Mesendoderm (in vitro differentiated cells): ENCODE measurements at regions not wholly inside any gene's neighbourhood (a gene's known extent, or its start where the extent isn't known, plus 50 kb on each side); places are given as distances from the start of the nearest gene placed in this dataset.

Experiments
- DNase-seq: peaks from one replicate; pipeline ENCODE4 v3.0.0; 2013
- H2AK5ac ChIP-seq: 2 replicates; pipeline ENCODE4 v1.6.1; 2013; ENCODE audit warnings: low read length, inconsistent platforms
- H2BK120ac ChIP-seq: 2 replicates; pipeline ENCODE4 v1.6.1; 2013; ENCODE audit warnings: low read depth, mild to moderate bottlenecking, low read length, moderate library complexity, mixed read lengths
- H2BK15ac ChIP-seq: replicated peaks from 2 replicates; pipeline ENCODE4 v1.6.1; 2013; ENCODE audit warnings: low read depth, mild to moderate bottlenecking, moderate library complexity
- H2BK5ac ChIP-seq: 2 replicates; pipeline ENCODE4 v1.6.1; 2013; ENCODE audit warnings: low read length, inconsistent platforms
- H3K18ac ChIP-seq: 2 replicates; pipeline ENCODE4 v1.6.1; 2013; ENCODE audit warnings: mild to moderate bottlenecking, low read length, mixed read lengths
- H3K23ac ChIP-seq: one replicate; pipeline ENCODE4 v1.6.1; 2013; ENCODE audit warnings: low read length
- H3K27ac ChIP-seq: 2 replicates; pipeline ENCODE4 v1.5.1; 2013; ENCODE audit warnings: low read depth, mild to moderate bottlenecking, inconsistent platforms, low read length, moderate library complexity
- H3K27me3 ChIP-seq: 2 replicates; pipeline ENCODE4 v1.6.1; 2013; ENCODE audit warnings: low read length, control low read depth, mild to moderate bottlenecking, inconsistent platforms; ENCODE audit not compliant: insufficient read depth, poor library complexity
- H3K36me3 ChIP-seq: 2 replicates; pipeline ENCODE4 v1.6.1; 2013; ENCODE audit warnings: low read length, inconsistent platforms; ENCODE audit not compliant: control insufficient read depth, insufficient read depth
- H3K4ac ChIP-seq: one replicate; pipeline ENCODE4 v1.6.1; 2013; ENCODE audit warnings: low read depth, mild to moderate bottlenecking, low read length, moderate library complexity
- H3K4me1 ChIP-seq: 2 replicates; pipeline ENCODE4 v1.6.1; 2013; ENCODE audit warnings: low read depth, low read length, inconsistent platforms; ENCODE audit not compliant: control insufficient read depth
- H3K4me2 ChIP-seq: 2 replicates; pipeline ENCODE4 v1.6.1; 2013; ENCODE audit warnings: low read length
- H3K4me3 ChIP-seq: 2 replicates; pipeline ENCODE4 v1.5.1; 2013; ENCODE audit warnings: mild to moderate bottlenecking, low read length
- H3K56ac ChIP-seq: one replicate; pipeline ENCODE4 v1.6.1; 2013; ENCODE audit warnings: low read length
- H3K79me1 ChIP-seq: 2 replicates; pipeline ENCODE4 v1.6.1; 2013; ENCODE audit warnings: low read length, inconsistent platforms
- H3K79me2 ChIP-seq: 2 replicates; pipeline ENCODE4 v1.6.1; 2013; ENCODE audit warnings: mild to moderate bottlenecking, low read length; ENCODE audit not compliant: control insufficient read depth, insufficient read depth
- H3K9ac ChIP-seq: 2 replicates; pipeline ENCODE4 v1.6.1; 2013; ENCODE audit warnings: low read length, inconsistent platforms
- H4K5ac ChIP-seq: one replicate; pipeline ENCODE4 v1.6.1; 2013; ENCODE audit warnings: low read length
- H4K8ac ChIP-seq: one replicate; pipeline ENCODE4 v1.6.1; 2013; ENCODE audit warnings: low read depth, mild to moderate bottlenecking, control low read depth, low read length, moderate library complexity
- WGBS: extraction: QIAGEN DNeasy Blood & Tissue Kit; methylation state at CpG from one replicate; pipeline ENCODE4 v1.1.7; 2013; ENCODE audit warnings: low lambda C conversion rate, missing lambda C conversion rate; ENCODE audit not compliant: insufficient coverage; ENCODE audit errors: extremely low coverage; 5-methylcytosine and 5-hydroxymethylcytosine counted together

DNA sequence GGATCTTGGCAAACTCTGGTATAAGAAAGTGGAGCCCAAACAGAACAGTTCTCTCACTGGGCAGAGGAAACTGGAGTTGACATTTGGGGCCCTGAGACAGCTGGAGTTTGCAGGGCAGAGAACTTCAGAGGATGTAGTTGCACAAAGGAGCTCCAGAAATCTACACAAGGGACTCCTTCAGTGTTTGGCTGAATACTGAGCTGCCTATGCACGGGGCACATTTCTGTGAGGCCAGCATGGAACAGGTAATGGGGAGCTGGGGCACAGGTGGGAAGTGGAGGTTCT is 169.3 kb downstream of the ANKRD60 start:
- H2BK5ac ChIP-seq: no peak overlapping the region
- no peak overlapping the region for H3K9ac ChIP-seq
- H3K79me2 ChIP-seq: no peaks in the 10 kb centered on the region
- H3K56ac ChIP-seq: no peak overlapping the region
- no peak overlapping the region for H2BK120ac ChIP-seq
- H3K79me1 ChIP-seq: no peaks in the 10 kb centered on the region
- H3K4me2 ChIP-seq: no peak overlapping the region
- H3K18ac ChIP-seq: no peak overlapping the region
- H3K27me3 ChIP-seq: no peaks in the 10 kb centered on the region
- H3K23ac ChIP-seq: no peak overlapping the region
- no peak for DNase-seq
- H2AK5ac ChIP-seq: no peak overlapping the region
- H2BK15ac ChIP-seq: no peak overlapping the region
- no peak overlapping the region for H3K27ac ChIP-seq
- no CpG with 5 or more reads among the region's 1 CpG for WGBS
- no peaks in the 10 kb centered on the region for H3K36me3 ChIP-seq
- no peak overlapping the region for H3K4ac ChIP-seq
- H3K4me3 ChIP-seq: no peak overlapping the region
- peaks cover 3% of the 10 kb centered on the region for H3K4me1 ChIP-seq
- no peak overlapping the region for H4K5ac ChIP-seq
- H4K8ac ChIP-seq: no peak overlapping the region

GRCh38 chr20:58058421-58059259 is 169.8 kb downstream of the ANKRD60 start:
- H2AK5ac ChIP-seq: no peak overlapping the region
- no peak overlapping the region for H3K9ac ChIP-seq
- no peak overlapping the region for H4K8ac ChIP-seq
- no peaks in the 10 kb centered on the region for H3K79me2 ChIP-seq
- peaks cover 3% of the 10 kb centered on the region for H3K4me1 ChIP-seq
- H2BK120ac ChIP-seq: no peak overlapping the region
- H3K23ac ChIP-seq: no peak overlapping the region
- no peaks in the 10 kb centered on the region for H3K79me1 ChIP-seq
- no peak overlapping the region for H4K5ac ChIP-seq
- H3K18ac ChIP-seq: no peak overlapping the region
- H2BK15ac ChIP-seq: no peak overlapping the region
- no peak overlapping the region for H3K56ac ChIP-seq
- H3K4ac ChIP-seq: no peak overlapping the region
- DNase-seq: no peak
- no peak overlapping the region for H3K4me3 ChIP-seq
- no CpG with 5 or more reads among the region's 8 CpGs for WGBS
- no peak overlapping the region for H3K27ac ChIP-seq
- H3K36me3 ChIP-seq: no peaks in the 10 kb centered on the region
- no peaks in the 10 kb centered on the region for H3K27me3 ChIP-seq
- H2BK5ac ChIP-seq: no peak overlapping the region
- no peak overlapping the region for H3K4me2 ChIP-seq

GRCh38 chr20:58056921-58057686 is 171.3 kb downstream of the ANKRD60 start:
- peaks cover 3% of the 10 kb centered on the region for H3K4me1 ChIP-seq
- no peak overlapping the region for H3K4ac ChIP-seq
- no peak overlapping the region for H3K9ac ChIP-seq
- H3K23ac ChIP-seq: no peak overlapping the region
- WGBS: no CpG with 5 or more reads among the region's 7 CpGs
- H3K56ac ChIP-seq: no peak overlapping the region
- no peaks in the 10 kb centered on the region for H3K79me1 ChIP-seq
- H3K18ac ChIP-seq: no peak overlapping the region
- H2BK5ac ChIP-seq: no peak overlapping the region
- H3K27ac ChIP-seq: no peak overlapping the region
- H3K4me3 ChIP-seq: no peak overlapping the region
- no peak for DNase-seq
- H3K4me2 ChIP-seq: no peak overlapping the region
- no peaks in the 10 kb centered on the region for H3K79me2 ChIP-seq
- H2BK120ac ChIP-seq: no peak overlapping the region
- no peaks in the 10 kb centered on the region for H3K36me3 ChIP-seq
- no peaks in the 10 kb centered on the region for H3K27me3 ChIP-seq
- H2AK5ac ChIP-seq: no peak overlapping the region
- no peak overlapping the region for H2BK15ac ChIP-seq
- no peak overlapping the region for H4K5ac ChIP-seq
- no peak overlapping the region for H4K8ac ChIP-seq

DNA sequence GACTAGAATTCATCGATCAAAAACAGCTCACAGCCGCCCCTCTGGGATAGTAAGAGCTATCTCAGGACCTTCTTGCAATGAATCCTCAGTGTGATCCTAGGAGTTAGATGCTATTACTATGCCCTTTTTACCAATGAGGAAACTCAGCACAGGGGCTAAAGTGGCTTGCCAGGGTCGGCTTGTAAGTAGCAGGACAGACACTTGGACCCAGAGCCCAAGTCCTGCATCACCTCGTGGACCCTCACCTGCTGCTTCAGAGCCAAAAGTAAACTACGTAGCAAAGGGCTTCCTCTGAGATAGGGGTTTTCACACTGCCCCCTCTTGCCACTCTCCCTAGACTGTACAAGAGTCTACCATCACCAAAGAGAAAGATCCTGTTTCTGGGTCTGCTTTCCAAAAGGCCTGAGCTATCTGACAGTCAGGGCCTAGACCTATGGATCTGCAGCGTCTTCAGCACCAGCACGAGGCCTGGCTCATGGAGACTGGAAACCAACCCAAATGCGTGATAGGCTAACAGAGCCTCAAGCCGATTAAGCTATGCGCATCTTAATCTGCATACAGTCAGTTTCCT is 172.3 kb downstream of the ANKRD60 start:
- no peaks in the 10 kb centered on the region for H3K79me1 ChIP-seq
- H3K4me2 ChIP-seq: no peak overlapping the region
- H3K27me3 ChIP-seq: no peaks in the 10 kb centered on the region
- no peak for DNase-seq
- H2BK15ac ChIP-seq: no peak overlapping the region
- H2BK120ac ChIP-seq: no peak overlapping the region
- H4K8ac ChIP-seq: no peak overlapping the region
- no peaks in the 10 kb centered on the region for H3K36me3 ChIP-seq
- H3K23ac ChIP-seq: no peak overlapping the region
- no peak overlapping the region for H3K27ac ChIP-seq
- no peak overlapping the region for H3K9ac ChIP-seq
- WGBS: no CpG with 5 or more reads among the region's 10 CpGs
- H2AK5ac ChIP-seq: no peak overlapping the region
- no peak overlapping the region for H4K5ac ChIP-seq
- no peaks in the 10 kb centered on the region for H3K79me2 ChIP-seq
- peaks cover 3% of the 10 kb centered on the region for H3K4me1 ChIP-seq
- no peak overlapping the region for H3K18ac ChIP-seq
- H2BK5ac ChIP-seq: no peak overlapping the region
- no peak overlapping the region for H3K4me3 ChIP-seq
- H3K4ac ChIP-seq: no peak overlapping the region
- no peak overlapping the region for H3K56ac ChIP-seq

GRCh38 chr20:58054780-58055373 is 173.6 kb downstream of the ANKRD60 start:
- no peak overlapping the region for H2BK5ac ChIP-seq
- no peaks in the 10 kb centered on the region for H3K79me1 ChIP-seq
- no peak overlapping the region for H3K4ac ChIP-seq
- peaks cover 3% of the 10 kb centered on the region for H3K4me1 ChIP-seq
- H3K79me2 ChIP-seq: no peaks in the 10 kb centered on the region
- H3K4me2 ChIP-seq: no peak overlapping the region
- no CpG with 5 or more reads among the region's 11 CpGs for WGBS
- no peak overlapping the region for H3K4me3 ChIP-seq
- no peak overlapping the region for H2BK15ac ChIP-seq
- H3K27me3 ChIP-seq: no peaks in the 10 kb centered on the region
- H4K5ac ChIP-seq: no peak overlapping the region
- peak; percentile 92 for DNase-seq
- peak overlapping the region; percentile 38 for H3K27ac ChIP-seq
- no peak overlapping the region for H2AK5ac ChIP-seq
- no peak overlapping the region for H4K8ac ChIP-seq
- H3K36me3 ChIP-seq: no peaks in the 10 kb centered on the region
- H3K56ac ChIP-seq: peak overlapping the region; percentile 30
- H2BK120ac ChIP-seq: no peak overlapping the region
- H3K9ac ChIP-seq: no peak overlapping the region
- no peak overlapping the region for H3K18ac ChIP-seq
- peak overlapping the region; percentile 29 for H3K23ac ChIP-seq
